GM18505 (cell line): ENCODE measurements at regions not wholly inside any gene's neighbourhood (a gene's known extent, or its start where the extent isn't known, plus 50 kb on each side); places are given as distances from the start of the nearest gene placed in this dataset.

Source experiments
- ATAC-seq: cut with Tn5 transposase; IDR thresholded peaks from one replicate; pipeline ENCODE4 v1.9.1; 2021; ENCODE audit not compliant: unreplicated experiment
- POLR2A ChIP-seq: IDR thresholded peaks from 4 replicates; pipeline ENCODE4 v1.6.1; 2011; ENCODE audit warnings: borderline replicate concordance; ENCODE audit not compliant: insufficient read depth, insufficient read length; ENCODE audit errors: extremely low read depth

DNA sequence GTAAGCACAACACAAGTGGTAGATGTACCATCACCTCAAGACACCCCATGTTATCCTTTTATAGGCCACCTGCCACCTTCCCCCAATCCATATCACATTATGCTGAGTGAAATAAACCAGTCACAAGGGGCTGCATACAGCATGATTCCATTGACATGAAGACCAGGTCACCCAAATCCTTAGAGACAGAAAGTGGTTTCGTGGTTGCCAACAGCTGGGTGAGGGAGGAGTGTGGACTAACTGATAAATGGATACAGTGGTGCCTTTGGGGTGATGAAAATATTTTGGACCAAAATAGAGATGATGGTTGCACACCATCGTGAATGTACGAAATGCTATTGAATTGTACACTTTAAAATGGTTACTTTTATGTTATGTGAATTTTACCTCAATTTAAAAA lies 65.7 kb upstream of the DMD start:
- no peak for TF ChIP-seq POLR2A
- ATAC-seq: no peak

DNA sequence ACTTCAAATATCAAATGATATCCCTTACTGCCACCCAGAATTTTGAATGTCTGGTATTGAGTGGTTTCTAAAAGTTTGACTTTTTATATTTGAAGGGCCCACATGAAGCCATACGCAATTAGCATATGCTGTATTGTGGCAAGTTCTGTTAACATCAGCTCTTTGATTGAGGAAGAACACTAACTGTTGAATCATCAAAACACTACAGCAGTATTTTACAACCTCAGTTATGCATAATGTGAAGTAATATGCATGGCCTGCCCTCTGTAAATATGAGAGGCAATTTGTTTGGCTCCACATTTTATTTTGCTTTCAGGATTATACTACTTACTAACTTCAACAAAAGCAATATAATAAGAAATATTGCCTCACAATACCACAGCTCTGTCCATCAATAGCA lies 62.2 kb upstream of the DMD start:
- ATAC-seq: no peak
- TF ChIP-seq POLR2A: no peak

DNA sequence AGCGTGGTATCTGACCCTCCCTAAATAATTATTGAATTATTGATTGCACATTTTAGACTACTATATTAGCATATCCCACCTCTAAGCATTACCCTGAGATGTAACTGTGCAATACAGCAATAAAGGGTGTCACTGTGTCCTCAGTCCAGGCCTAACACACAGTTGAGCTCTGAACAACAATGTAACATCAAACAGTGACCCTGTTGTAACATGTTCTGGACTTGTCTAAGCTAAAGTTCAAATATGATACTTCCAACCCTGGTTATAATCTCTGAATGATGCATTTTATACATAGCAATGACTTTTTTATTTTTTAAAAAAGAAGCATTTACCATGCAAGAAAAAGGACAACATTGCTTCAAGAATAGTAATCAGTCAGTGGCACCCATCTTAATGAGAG lies 61.6 kb upstream of the DMD start:
- no peak for TF ChIP-seq POLR2A
- ATAC-seq: no peak
